ENCODE measurements at regions not wholly inside any gene's neighbourhood (a gene's known extent, or its start where the extent isn't known, plus 50 kb on each side); places are given as distances from the start of the nearest gene placed in this dataset.

DNA sequence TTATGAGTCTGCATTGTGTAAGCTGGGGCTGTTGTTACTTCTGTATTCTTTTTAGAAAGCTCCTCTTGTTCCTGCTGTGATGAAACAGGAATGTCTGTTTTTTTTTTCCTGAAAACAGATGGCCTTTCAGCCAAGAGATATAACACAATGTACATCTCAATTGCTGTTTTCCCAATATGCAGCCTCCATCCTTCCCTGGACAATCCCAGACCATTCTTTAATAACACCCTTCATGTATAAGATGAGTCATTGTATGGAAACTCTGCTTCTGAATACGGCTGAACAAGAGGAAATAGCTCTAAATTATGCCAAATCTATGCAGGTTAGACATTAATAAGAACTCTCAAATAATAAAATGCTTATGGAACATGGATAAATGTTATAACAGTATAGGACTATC is 60.2 kb upstream of the LRRC4C start:
- TF ChIP-seq, protein P1, sequence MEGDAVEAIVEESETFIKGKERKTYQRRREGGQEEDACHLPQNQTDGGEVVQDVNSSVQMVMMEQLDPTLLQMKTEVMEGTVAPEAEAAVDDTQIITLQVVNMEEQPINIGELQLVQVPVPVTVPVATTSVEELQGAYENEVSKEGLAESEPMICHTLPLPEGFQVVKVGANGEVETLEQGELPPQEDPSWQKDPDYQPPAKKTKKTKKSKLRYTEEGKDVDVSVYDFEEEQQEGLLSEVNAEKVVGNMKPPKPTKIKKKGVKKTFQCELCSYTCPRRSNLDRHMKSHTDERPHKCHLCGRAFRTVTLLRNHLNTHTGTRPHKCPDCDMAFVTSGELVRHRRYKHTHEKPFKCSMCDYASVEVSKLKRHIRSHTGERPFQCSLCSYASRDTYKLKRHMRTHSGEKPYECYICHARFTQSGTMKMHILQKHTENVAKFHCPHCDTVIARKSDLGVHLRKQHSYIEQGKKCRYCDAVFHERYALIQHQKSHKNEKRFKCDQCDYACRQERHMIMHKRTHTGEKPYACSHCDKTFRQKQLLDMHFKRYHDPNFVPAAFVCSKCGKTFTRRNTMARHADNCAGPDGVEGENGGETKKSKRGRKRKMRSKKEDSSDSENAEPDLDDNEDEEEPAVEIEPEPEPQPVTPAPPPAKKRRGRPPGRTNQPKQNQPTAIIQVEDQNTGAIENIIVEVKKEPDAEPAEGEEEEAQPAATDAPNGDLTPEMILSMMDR (IDR thresholded peaks at IDR 0.05) = no peak
- H3K36me3 ChIP-seq = no peaks in the 10 kb centered on the region
- DNase-seq (ENCODE audit: low spot score) (no peak), ATAC-seq (ENCODE audit: insufficient number of reproducible peaks, low FRiP score, low read depth) (no peak)
- no peak overlapping the region for H3K27ac ChIP-seq
- H3K27me3 ChIP-seq (replicated peaks; ENCODE audit: insufficient read depth) = no peaks in the 10 kb centered on the region
- no peaks in the 10 kb centered on the region for H3K9me3 ChIP-seq
- no peak overlapping the region for H3K4me3 ChIP-seq
- no peaks in the 10 kb centered on the region for H3K4me1 ChIP-seq (ENCODE audit: control insufficient read depth in 1 of 2, low read depth in 2 of 2)

GRCh38 chr11:41522391-41522790 is 62.9 kb upstream of the LRRC4C start:
- no peaks in the 10 kb centered on the region for H3K36me3 ChIP-seq
- DNase-seq (ENCODE audit: low spot score) (no peak), ATAC-seq (ENCODE audit: insufficient number of reproducible peaks, low FRiP score, low read depth) (no peak)
- no peaks in the 10 kb centered on the region for H3K9me3 ChIP-seq
- no peaks in the 10 kb centered on the region for H3K27me3 ChIP-seq (replicated peaks; ENCODE audit: insufficient read depth)
- TF ChIP-seq, protein P1 (IDR thresholded peaks at IDR 0.05) = no peak
- no peak overlapping the region for H3K4me3 ChIP-seq
- H3K4me1 ChIP-seq (ENCODE audit: control insufficient read depth in 1 of 2, low read depth in 2 of 2) = no peaks in the 10 kb centered on the region
- no peak overlapping the region for H3K27ac ChIP-seq

- H3K27ac ChIP-seq = no peak overlapping the region
- DNase-seq (ENCODE audit: low spot score) = no peak
- no peaks in the 10 kb centered on the region for H3K4me1 ChIP-seq (ENCODE audit: control insufficient read depth in 1 of 2, low read depth in 2 of 2)
- no peaks in the 10 kb centered on the region for H3K27me3 ChIP-seq (replicated peaks; ENCODE audit: insufficient read depth)
- no peak for ATAC-seq (ENCODE audit: insufficient number of reproducible peaks, low FRiP score, low read depth)
- no peaks in the 10 kb centered on the region for H3K9me3 ChIP-seq
- no peak overlapping the region for H3K4me3 ChIP-seq
- TF ChIP-seq, protein P1 (IDR thresholded peaks at IDR 0.05) = no peak
- no peaks in the 10 kb centered on the region for H3K36me3 ChIP-seq
Observed at GRCh38 chr11:41522899-41523672, 63.6 kb upstream of the LRRC4C start.

DNA sequence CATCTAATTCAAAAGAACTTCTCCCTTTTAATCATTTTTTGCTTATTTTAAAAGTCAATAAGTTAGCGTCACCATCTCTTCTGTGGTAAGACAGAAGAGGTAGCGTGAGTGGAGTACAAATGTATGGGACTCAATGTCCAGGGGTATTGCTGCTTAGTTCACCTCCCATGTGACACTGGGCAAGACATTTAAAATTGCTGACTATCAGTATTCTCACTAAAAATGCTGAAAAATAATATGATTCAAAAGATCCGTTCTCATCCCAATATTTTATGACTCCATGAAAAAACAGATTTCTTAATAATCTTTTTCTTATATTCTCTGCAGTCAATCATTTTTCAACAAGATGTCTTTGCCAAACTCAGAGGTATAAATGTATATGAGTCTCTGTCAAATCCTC is 68.1 kb upstream of the LRRC4C start:
- ATAC-seq (ENCODE audit: insufficient number of reproducible peaks, low FRiP score, low read depth) = no peak
- no peak overlapping the region for H3K4me3 ChIP-seq
- DNase-seq (ENCODE audit: low spot score) = no peak

DNA sequence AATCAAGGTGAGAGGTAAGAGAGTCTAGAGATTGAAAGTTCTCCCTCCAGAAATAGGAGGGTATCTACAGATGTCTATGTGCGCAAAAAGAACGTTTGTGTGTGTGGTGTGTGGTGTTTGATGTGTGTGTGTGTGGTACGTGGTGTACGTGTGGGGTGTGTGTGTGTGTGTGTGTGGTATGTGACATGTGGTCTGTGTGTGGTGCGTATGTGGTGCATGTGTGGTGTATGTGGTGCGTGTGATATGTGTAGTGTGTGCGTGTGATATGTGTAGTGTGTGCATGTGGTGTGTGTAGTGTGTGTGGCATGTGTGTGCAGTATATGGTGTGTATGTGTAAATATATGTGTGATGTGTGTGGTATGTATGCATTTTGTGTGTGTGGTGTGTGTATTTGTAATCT is 73.0 kb upstream of the LRRC4C start:
- no peak overlapping the region for H3K27ac ChIP-seq
- no peaks in the 10 kb centered on the region for H3K27me3 ChIP-seq (replicated peaks; ENCODE audit: insufficient read depth)
- DNase-seq (ENCODE audit: low spot score) = no peak
- no peak overlapping the region for H3K4me3 ChIP-seq
- ATAC-seq (ENCODE audit: insufficient number of reproducible peaks, low FRiP score, low read depth) = no peak
- no peaks in the 10 kb centered on the region for H3K4me1 ChIP-seq (ENCODE audit: control insufficient read depth in 1 of 2, low read depth in 2 of 2)
- H3K36me3 ChIP-seq = no peaks in the 10 kb centered on the region
- TF ChIP-seq, protein P1 (IDR thresholded peaks at IDR 0.05) = no peak
- no peaks in the 10 kb centered on the region for H3K9me3 ChIP-seq

More for the DNA sequence above, 68.1 kb upstream of the LRRC4C start:
- no peaks in the 10 kb centered on the region for H3K9me3 ChIP-seq
- no peaks in the 10 kb centered on the region for H3K36me3 ChIP-seq
- H3K4me1 ChIP-seq (ENCODE audit: control insufficient read depth in 1 of 2, low read depth in 2 of 2) = no peaks in the 10 kb centered on the region
- H3K27me3 ChIP-seq (replicated peaks; ENCODE audit: insufficient read depth) = no peaks in the 10 kb centered on the region
- H3K27ac ChIP-seq = no peak overlapping the region
- TF ChIP-seq, protein P1 (IDR thresholded peaks at IDR 0.05) = no peak
